ENCODE measurements at regions not wholly inside any gene's neighbourhood (a gene's known extent, or its start where the extent isn't known, plus 50 kb on each side); places are given as distances from the start of the nearest gene placed in this dataset.

DNA sequence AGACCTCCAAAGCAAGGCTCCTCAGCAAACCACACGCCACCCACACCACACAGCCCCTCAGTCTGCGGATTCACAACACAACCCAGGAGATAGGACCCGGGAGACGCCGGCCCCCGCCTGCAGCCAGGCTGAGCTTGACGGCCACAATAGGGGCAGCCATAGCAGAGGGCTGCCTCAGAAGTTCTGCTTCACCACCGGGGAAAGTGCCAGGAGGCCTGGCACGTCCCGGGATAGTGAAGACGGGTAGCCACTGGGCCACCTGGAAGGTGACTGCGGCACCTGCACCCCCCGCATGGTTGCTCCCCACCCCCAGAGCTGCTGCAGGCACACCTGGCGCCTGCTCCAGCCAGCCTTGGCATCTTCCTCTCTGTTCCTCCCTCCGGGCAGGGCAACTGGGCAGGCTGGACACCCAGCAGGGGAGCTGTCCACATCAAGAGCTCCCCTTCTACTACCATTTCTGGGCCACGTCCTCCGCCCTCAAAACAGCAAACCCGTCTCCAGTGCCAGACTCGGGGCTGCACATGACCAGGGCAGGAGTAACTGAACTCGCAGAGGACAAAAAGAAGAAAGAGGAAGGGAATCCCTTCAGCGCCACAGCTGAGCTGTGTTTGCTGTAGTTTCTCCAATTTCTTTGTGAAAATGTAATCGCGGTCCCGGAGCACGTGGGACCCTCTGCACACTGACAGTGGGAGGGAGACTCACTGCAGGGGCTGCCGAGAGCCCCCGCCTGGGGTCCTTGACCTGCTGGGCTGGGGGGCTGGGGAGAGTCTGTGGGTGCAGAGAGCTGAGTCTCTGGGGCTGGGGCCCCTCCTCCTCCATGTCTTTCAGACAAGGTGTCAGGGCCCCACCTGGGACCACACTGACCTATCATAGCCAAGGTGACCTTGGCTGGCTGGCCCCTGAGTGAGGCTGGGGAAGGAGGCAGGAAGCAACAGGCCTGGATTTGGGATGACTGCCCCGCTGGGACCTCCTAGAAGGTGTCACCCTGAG, 74.2 kb upstream of the C14orf180 start:
- DNase-seq: no peak

GRCh38 chr14:104506461-104507253, 72.9 kb upstream of the C14orf180 start:
- DNase-seq: no peak

DNA sequence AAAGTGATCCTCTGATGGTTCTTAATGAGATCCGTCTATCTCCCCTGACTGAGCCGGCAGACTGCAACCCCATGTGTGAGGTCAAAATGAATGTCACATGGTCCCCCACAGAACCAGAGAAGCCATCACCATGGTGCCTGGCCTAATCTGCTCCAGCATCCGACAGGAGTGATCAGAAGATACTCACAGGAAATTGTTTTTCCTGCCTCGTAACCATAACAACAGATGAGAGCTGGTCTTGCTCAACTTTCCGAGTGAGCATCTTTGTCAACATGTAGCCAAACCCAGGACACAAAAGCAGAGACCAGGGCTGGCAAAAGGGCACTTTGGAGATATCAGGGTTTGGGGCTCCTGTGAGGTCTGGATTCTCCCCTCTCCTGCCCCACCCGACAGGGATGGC, 72.1 kb upstream of the C14orf180 start:
- no peak for DNase-seq

GRCh38 chr14:104509673-104510072, 69.9 kb upstream of the C14orf180 start:
- peak; percentile 6 for DNase-seq

- no peak for DNase-seq
These were observed 69.3 kb upstream of the C14orf180 start for GRCh38 chr14:104510216-104510615.

DNA sequence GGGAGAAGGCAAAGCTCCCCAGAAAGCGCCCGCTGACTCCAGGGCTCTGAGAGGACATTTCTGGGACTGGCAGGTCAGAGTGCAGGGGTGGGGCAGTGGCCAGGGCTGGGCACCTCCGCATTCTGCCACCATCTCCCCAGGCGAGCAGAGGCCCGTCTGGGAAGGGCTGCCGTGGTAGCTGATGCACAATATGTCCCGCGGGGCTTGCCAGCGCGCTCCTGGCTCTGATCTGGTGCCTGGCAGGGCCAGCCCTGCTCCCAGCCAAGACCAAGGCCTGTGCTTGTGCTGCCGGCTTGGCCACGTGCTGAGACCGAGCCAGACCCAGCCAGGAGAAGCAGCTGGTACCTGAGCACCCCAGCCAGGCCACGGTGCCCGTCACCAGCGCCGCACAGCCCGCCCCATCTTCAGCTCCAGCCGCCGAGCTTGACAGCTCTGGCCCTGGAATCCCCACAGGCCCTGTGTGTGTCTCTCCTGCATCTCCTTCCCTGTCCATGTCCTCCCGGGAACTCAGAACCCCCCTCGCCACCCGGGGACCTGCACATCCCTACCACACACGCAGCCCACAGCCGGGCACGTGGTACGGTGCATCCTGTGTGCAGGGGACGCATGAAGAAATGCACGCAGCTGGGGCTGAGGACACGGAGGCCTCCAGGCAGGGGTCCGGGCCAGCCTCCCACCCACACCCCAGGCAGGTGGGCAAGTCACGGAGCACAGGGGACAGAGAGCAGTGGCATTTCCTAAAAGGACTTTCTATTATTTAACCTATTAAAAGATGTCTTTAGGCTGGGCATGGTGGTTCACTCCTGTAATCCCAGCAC, 68.6 kb upstream of the C14orf180 start:
- peak; percentile 32 for DNase-seq

- no peak for DNase-seq
These were observed 67.5 kb upstream of the C14orf180 start for GRCh38 chr14:104512061-104512460.

- DNase-seq: no peak
These were observed 66.6 kb upstream of the C14orf180 start for GRCh38 chr14:104512771-104513640.

DNA sequence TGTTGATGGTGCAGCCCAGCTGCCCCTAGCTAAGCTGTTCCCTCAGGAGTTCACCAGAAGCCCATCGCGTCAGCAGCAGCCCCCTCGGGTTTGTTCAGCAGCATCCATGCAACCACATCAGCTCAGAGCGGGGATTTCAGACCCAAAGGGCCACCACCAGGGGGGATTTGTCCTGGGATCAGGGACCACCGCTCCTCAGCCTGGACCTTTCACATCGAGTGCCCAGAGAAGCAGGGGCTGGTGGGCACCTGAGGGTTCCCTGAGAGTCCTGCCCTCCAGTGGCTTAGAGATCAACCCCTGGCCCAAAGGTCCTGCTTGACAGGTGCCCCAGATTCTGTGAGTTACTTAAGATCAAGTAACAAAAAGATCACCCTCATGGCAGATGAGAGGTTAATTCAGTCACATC, 65.9 kb upstream of the C14orf180 start:
- no peak for DNase-seq

DNA sequence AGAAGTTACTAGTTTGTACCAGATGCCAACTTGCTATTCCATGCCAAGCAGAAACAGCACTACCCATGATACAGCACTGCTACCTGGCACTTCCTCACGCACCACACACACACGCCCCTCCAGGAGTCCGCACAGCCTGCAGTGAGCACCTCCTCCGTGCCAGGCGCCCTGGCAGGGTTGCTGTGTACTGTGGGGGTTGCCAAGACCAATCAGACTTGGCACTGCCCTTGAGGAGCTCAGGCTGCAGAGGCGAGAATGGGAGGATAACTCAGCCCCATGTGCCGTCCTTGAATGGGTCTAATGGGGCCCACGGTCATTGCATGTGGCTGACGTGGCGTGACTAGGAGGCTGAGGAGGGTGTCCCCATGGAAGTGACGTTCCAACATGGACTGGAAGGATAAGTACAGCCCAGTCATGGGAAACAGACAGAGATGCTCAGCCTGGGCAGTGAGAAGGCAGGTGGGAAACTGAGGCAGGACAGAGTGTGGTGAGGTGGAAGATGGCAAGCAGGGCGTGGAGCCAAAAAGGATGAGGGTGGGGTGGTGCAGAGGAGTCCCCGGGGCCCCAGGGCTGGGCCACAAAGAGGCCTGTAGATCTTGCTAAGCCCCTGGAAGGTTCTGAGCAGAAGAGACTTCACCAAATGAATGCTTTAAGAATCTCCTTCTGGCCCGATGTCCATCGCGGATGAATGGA, 65.3 kb upstream of the C14orf180 start:
- DNase-seq: peak; percentile 6

- no peak for DNase-seq
These were observed 64.3 kb upstream of the C14orf180 start for GRCh38 chr14:104515059-104515810.

DNA sequence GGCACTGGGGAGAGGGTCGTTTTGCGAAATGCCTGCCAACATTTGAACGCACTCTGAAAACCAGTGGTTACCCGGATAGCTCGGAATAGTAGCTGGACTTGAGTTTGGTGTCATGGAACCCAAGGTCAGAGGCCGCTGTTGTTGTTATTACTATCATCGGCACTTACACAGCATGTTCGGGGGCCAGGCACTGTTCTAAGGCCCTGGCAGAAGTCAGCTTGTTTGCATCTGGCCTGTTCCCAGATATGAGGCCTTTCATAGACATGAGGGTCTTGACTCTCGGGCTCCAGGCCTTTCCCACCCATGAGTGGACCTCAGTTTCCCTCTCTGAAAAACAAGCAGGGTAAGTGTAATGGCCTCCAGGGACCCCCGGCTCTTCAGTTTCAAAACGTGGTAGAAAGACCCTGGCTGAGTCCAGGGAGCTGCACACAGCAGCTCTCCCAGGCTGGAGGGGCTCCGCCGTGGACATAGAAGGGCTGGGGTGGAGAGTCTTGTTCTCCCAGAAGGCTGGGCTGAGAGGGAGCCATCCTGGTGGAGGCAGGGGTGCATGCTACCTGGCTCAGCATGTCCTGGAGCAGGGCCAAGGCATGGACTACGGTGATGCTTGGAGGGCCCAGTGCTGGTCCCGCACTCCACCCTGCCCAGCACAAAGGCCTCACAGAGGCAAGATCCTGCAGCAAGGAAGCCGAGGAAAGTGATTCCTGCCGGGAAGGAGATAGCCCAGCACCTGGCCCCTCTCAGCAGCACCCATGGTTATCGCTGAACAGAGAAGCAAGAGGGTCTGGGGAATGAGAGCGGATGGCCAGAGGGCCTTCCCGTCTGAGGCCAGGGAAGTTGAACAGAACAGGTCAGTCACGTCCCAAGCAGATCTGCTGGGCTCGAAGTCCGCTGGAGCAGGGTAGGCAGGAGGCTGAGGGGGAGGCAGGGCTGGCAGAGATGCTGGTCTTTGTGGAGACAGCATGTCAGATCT, 63.5 kb upstream of the C14orf180 start:
- no peak for DNase-seq

DNA sequence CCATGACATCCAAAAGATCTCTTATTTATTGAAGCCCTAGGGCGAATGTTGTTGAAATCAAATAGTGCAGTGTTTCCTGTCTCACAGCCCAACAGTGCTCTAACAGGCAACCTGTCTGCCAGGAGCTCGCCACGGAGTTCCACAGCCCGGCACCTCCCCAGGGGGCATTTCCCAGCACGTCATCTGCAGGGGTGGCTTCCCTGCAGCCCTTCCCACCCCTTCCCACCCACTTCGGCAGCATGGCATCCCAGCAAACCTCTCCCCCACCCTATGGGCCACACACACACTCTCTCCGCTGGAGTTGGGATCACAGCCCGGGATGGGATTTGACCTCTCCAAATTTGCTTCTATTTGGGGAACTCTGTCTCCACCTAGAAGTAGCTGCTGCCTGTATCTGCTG, 62.7 kb upstream of the C14orf180 start:
- DNase-seq: no peak

DNA sequence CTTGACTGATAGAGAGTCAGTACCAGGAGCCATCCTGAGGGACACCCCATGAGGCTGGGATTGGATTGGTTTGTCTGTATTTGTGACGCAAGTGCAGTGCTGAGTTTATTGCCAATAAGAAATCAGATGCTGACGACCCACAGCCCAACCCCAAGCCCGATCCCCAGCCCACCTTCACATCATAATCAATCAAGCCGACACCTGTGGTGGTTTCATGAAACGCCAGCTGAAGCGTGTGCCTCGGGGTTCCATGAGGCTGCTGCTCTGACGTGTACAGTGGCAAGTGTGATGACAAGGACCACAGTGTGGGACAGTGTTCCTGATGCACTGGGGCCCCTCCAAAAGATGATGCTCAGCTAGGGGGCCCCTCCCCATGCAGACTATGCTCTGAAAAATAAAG, 62.1 kb upstream of the C14orf180 start:
- DNase-seq: no peak

GRCh38 chr14:104517867-104518266, 61.7 kb upstream of the C14orf180 start:
- no peak for DNase-seq

DNA sequence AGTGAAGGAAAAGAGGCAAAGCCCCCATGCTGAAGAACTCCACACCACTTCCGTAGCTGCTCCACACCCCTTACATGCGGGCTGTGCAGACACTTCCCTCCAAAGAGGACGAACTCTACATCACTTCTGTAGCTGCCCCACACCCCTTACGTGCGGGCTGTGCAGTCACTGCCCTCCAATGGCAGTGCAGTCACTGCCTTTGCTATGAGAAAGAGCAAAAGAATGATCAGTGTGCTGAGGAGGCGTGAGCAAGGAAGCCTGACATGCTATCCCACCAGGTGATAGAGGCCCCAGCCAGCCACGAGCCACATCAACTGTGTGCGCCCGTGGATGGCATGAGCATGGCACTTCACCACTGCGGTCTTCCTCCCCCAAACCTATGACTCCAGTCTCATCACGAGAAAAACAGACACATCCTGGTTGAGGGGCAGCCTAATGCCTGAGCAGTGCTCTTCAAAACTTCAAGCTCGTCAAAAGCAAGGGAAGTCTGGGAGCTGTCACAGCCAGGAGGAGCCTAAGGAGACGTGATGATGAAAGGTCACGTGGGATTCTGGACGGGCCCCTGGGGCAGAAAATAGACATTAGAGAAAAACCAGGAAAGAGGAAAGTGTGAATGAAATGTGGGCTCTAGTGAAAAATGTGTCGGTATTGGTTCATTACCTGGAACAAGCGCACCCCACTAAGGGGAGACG, 60.8 kb upstream of the C14orf180 start:
- DNase-seq: no peak

GRCh38 chr14:104519721-104520120, 59.8 kb upstream of the C14orf180 start:
- no peak for DNase-seq

DNA sequence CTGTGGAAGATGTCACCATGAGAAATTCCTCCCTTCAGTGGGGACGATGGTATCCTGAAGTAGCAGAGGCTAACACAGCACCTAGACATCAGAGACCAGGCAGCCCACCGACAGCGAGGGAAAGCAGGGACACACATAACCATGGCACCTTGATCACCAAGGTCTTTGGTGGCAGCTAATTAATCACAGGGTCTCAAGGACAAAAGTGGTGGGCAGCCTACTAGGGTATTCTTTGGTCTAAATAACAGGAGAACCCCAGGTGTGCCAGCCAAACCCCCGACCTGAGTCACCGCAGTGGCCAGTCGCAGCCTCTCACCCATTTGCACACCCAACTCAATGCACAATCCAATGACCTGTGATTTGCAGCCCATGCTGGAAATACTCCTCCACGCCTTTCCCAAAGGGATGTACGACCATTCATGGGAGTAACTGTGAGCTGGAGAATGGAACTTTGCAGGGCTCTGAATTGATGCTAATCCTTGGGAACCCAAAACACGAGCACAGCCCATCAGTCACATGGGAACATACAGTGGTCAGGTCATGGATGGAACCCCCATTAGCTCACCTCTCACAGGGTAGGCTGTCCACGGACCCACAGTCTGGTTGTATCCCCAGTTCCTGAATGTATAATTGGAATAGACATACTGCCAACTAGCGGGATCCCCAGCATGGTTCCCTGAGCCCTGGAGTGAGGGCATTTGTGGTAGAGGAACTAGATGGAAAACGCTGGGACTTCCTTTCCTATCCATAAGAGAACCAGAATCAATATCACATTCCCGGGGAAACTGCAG, 58.7 kb upstream of the C14orf180 start:
- DNase-seq: no peak

Measured in NCI-H1092 treated with DMSO at 0.1 percent for 48 hours (cell line).